Aorta (tissue), 5 donors: ENCODE measurements at regions not wholly inside any gene's neighbourhood (a gene's known extent, or its start where the extent isn't known, plus 50 kb on each side); places are given as distances from the start of the nearest gene placed in this dataset.
A peak's percentile ranks its signal among the peaks of the same experiment; 100 is the strongest.

Source experiments
- ATAC-seq: fragments of 200-7000 bp; cut with Tn5 transposase; one replicate; pipeline ENCODE4 v1.9.1; 2022; ENCODE audit warnings: moderate library complexity; ENCODE audit not compliant: low FRiP score
- DNase-seq, 2 donors: peaks; one replicate each; pipeline ENCODE4 v3.0.0-alpha.2; 2020
- H3K27ac ChIP-seq, 2 donors: one replicate each; pipeline ENCODE4 v1.5.1; 2013; ENCODE audit warnings: low read length in 2 of 2, mild to moderate bottlenecking in 2 of 2, moderate library complexity in 2 of 2, control low read depth in 1 of 2, inconsistent platforms in 1 of 2, low read depth in 1 of 2
- H3K27me3 ChIP-seq, 2 donors: one replicate each; pipeline ENCODE4 v1.6.1; 2013; ENCODE audit warnings: control low read depth in 1 of 2, low read length in 1 of 2, mild to moderate bottlenecking in 1 of 2, moderate library complexity in 1 of 2; ENCODE audit not compliant: insufficient read depth in 2 of 2, control insufficient read depth in 1 of 2
- H3K36me3 ChIP-seq, 2 donors: one replicate each; pipeline ENCODE4 v1.6.1; 2013; ENCODE audit warnings: control low read depth in 1 of 2, low read length in 1 of 2, mild to moderate bottlenecking in 1 of 2; ENCODE audit not compliant: insufficient read depth in 2 of 2, control insufficient read depth in 1 of 2
- H3K4me1 ChIP-seq, 2 donors: one replicate each; pipeline ENCODE4 v1.6.1; 2013; ENCODE audit warnings: low read length in 2 of 2, control low read depth in 1 of 2, mild to moderate bottlenecking in 1 of 2, moderate library complexity in 1 of 2; ENCODE audit not compliant: insufficient read depth in 2 of 2, control insufficient read depth in 1 of 2
- H3K4me3 ChIP-seq, 2 donors: one replicate each; pipeline ENCODE4 v1.5.1; 2013; ENCODE audit warnings: low read length in 2 of 2, control low read depth in 1 of 2, mild to moderate bottlenecking in 1 of 2
- H3K9me3 ChIP-seq: one replicate; pipeline ENCODE4 v1.6.1; 2013; ENCODE audit warnings: mild to moderate bottlenecking, low read length; ENCODE audit not compliant: control insufficient read depth
- WGBS, 2 donors: extraction: QIAGEN DNeasy Blood & Tissue Kit; methylation state at CpG; one replicate each; pipeline ENCODE4 v1.1.7; 2013; 5-methylcytosine and 5-hydroxymethylcytosine counted together
- intact Hi-C, 2 donors: fragments of 100-400 bp; cut with DNase I; formaldehyde crosslinking; loops; one replicate each; pipeline versions ENCODE4 v1.14.2 to v1.15.0; 2022
- donor health status: healthy with polysubstance abuse.
- donor health status: Bipolar disorder and iron deficiency.
- donor health status: DM: no; HTN: no; CAD: no.
- donor health status: DM: no; HTN: no; CAD: no.
- donor health status: DM: yes; HTN: yes; CAD: no.

DNA sequence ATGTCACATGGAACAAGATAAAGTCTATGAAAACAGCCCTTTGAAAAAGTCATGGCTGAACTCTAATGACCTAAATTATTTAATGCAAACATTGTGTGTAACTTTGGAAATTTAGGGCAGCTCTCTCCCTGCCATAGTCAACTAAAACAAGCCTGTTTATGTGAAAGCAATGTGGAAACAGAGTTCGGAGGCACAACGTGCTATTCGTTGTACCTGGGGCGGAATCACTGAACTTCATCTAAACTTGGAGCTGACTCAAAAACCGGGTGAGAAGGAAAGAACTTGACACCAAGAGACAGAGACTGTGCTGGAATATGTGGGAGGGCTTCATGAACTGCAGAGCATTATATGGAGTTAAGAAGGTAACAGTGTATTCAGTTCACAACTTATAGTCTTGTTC, 764.9 kb upstream of the GOLIM4 start:
- ATAC-seq (no peak), DNase-seq (no peak)
- Histone ChIP-seq H3K9me3 (peaks cover 2% of the 10 kb centered on the region), H3K27me3 (no peaks in the 10 kb centered on the region), H3K27ac (no peak overlapping the region), H3K36me3 (no peaks in the 10 kb centered on the region), H3K4me3 (no peak overlapping the region), H3K4me1 (no peaks in the 10 kb centered on the region)
- intact Hi-C loops, result loop anchor here (5.0 to 10.0 kb wide), 3 partner anchors 814 to 884 kb away; no protein-coding TSS in a partner anchor
- WGBS, 2 donors, result 82 to 84% methylated on average over 5 of the region's 5 CpGs

DNA sequence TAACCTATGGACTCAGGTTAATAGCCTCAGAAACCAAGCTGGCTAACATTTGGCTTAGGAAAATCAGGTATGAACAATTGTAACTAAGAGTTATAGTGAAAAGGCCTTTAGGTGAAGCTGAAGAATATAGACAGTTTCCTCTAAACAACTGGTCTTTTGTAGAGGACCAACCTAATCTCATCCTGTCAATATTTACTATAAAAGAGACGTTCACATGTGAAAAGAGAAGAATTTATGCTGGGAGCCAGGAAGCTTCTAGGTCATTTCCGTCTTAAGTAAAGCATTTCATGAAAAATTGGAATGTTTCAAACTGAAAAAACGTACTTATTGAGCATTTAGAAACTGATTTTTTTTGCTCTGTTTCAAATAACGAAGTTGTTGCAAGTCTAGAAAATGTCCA, 764.3 kb upstream of the GOLIM4 start:
- Histone ChIP-seq H3K4me1 (no peaks in the 10 kb centered on the region), H3K36me3 (no peaks in the 10 kb centered on the region), H3K27me3 (no peaks in the 10 kb centered on the region), H3K4me3 (no peak overlapping the region), H3K9me3 (peaks cover 2% of the 10 kb centered on the region), H3K27ac (no peak overlapping the region)
- intact Hi-C loops, result loop anchor here (5.0 to 10.0 kb wide), 3 partner anchors 815 to 885 kb away; no protein-coding TSS in a partner anchor
- DNase-seq (no peak), ATAC-seq (no peak)
- WGBS, 2 donors, result 77 to 82% methylated on average over 4 of the region's 4 CpGs

GRCh38 chr3:168859574-168859973, 763.9 kb upstream of the GOLIM4 start:
- 87 to 89% methylated on average over 2 of the region's 2 CpGs for WGBS, 2 donors
- no peak overlapping the region for H3K27ac ChIP-seq
- H3K36me3 ChIP-seq, result no peaks in the 10 kb centered on the region
- H3K4me1 ChIP-seq, result no peaks in the 10 kb centered on the region
- DNase-seq (no peak), ATAC-seq (no peak)
- no peak overlapping the region for H3K4me3 ChIP-seq
- H3K9me3 ChIP-seq, result peaks cover 2% of the 10 kb centered on the region
- intact Hi-C loops, result no loop called here
- no peaks in the 10 kb centered on the region for H3K27me3 ChIP-seq

- Histone ChIP-seq H3K27me3 (no peaks in the 10 kb centered on the region), H3K36me3 (no peaks in the 10 kb centered on the region), H3K9me3 (peaks cover 2% of the 10 kb centered on the region), H3K4me3 (no peak overlapping the region), H3K4me1 (no peaks in the 10 kb centered on the region), H3K27ac (no peak overlapping the region)
- DNase-seq (no peak), ATAC-seq (no peak)
- intact Hi-C loops, result no loop called here
- WGBS, 2 donors, result 84 to 86% methylated on average over 4 of the region's 4 CpGs
These were observed 763.4 kb upstream of the GOLIM4 start for GRCh38 chr3:168859143-168859542.

DNA sequence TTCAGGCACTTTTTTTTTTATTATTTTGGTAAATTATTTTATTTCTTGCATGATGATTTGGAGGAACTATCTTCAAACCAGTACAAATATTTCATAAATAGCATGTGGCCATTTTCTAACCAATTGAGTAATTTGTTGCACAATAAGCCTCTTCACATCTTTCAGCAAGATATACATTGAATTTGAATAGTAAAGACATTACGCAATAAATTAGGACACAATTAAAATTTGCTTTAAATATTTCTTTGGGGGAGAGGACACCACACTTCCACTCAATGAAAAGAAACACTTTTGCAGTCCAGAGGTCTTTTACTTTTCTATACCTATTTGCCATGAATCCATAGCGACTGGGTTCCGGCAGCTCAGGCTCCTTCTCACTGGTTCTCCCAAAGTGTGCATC, 762.6 kb upstream of the GOLIM4 start:
- intact Hi-C loops, result no loop called here
- H3K27me3 ChIP-seq, result no peaks in the 10 kb centered on the region
- DNase-seq, result no peak
- H3K4me1 ChIP-seq, result no peaks in the 10 kb centered on the region
- no peak overlapping the region for H3K4me3 ChIP-seq
- H3K27ac ChIP-seq, result no peak overlapping the region
- no peaks in the 10 kb centered on the region for H3K36me3 ChIP-seq
- WGBS, 2 donors, result 99% methylated on average over 3 of the region's 3 CpGs
- peaks cover 2% of the 10 kb centered on the region for H3K9me3 ChIP-seq
- no peak for ATAC-seq

DNA sequence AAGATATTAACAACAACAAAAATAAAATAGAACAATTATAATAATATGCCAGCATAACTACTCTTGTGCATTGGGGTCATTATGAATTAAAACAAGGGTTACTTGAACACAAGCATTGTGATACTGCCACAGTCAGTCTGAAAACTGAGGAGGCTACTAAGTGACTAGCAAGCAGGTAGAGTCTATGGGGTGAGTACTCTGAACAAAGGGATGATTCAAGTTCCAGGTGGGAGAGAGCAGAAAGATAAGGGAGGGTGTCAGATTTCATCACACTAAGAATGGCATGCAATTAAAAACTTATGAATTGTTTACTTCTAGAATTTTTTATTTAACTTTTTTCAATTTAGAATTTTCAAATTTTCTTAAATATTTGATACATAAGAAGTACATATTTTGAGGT, 754.4 kb upstream of the GOLIM4 start:
- H3K9me3 ChIP-seq, result no peaks in the 10 kb centered on the region
- DNase-seq (no peak), ATAC-seq (no peak)
- intact Hi-C loops, result no loop called here
- no peak overlapping the region for H3K4me3 ChIP-seq
- no peaks in the 10 kb centered on the region for H3K27me3 ChIP-seq
- H3K4me1 ChIP-seq, result no peaks in the 10 kb centered on the region
- no peaks in the 10 kb centered on the region for H3K36me3 ChIP-seq
- no peak overlapping the region for H3K27ac ChIP-seq

GRCh38 chr3:168847291-168847883, 751.7 kb upstream of the GOLIM4 start:
- no peaks in the 10 kb centered on the region for H3K27me3 ChIP-seq
- WGBS, 2 donors, result 8 to 9% methylated on average over 7 of the region's 7 CpGs
- no peaks in the 10 kb centered on the region for H3K9me3 ChIP-seq
- no peak for DNase-seq
- H3K4me1 ChIP-seq, result no peaks in the 10 kb centered on the region
- H3K4me3 ChIP-seq, result peak overlapping the region in 1 of 2 donors; percentile 14
- intact Hi-C loops, result loop anchor here (2.0 to 5.0 kb wide), 3 partner anchors 335 to 637 kb away; no protein-coding TSS in a partner anchor
- no peaks in the 10 kb centered on the region for H3K36me3 ChIP-seq
- H3K27ac ChIP-seq, result no peak overlapping the region
- ATAC-seq, result peak; percentile 64

DNA sequence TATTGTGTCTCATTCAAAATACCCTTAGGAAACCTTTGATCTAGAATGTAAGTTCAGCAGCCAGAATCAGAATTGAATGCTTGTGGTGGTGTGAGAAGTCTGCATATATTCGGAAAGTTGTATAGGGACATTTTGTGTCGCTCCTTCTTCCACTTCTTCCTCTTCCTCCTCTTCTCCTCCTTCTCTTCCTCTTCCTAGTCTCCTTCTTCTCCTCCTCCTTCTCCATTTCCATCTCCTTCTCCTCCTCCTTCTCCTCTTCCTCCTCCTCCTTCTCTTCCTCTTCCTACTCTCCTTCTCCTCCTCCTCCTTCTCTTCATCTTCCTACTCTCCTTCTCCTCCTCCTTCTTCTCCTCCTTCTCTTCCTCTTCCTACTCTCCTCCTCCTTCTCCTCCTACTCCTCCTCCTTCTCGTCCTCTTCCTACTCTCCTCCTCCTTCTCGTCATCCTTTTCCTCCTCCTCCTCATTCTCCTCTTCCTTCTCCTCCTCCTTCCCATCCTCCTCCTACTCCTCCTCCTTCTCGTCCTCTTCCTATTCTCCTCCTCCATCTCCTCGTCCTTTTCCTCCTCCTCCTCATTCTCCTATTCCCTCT, 749.3 kb upstream of the GOLIM4 start:
- ATAC-seq, result no peak

GRCh38 chr3:168844472-168844871, 748.7 kb upstream of the GOLIM4 start:
- Histone ChIP-seq H3K27ac (no peak overlapping the region), H3K36me3 (no peaks in the 10 kb centered on the region), H3K4me3 (no peak overlapping the region), H3K9me3 (no peaks in the 10 kb centered on the region), H3K27me3 (no peaks in the 10 kb centered on the region), H3K4me1 (no peaks in the 10 kb centered on the region)
- WGBS, 2 donors, result 60% methylated on average over 4 of the region's 4 CpGs
- intact Hi-C loops, result no loop called here
- ATAC-seq (no peak), DNase-seq (no peak)

More for the DNA sequence above, 749.3 kb upstream of the GOLIM4 start:
- H3K36me3 ChIP-seq, result no peaks in the 10 kb centered on the region
- no peaks in the 10 kb centered on the region for H3K9me3 ChIP-seq
- no peaks in the 10 kb centered on the region for H3K4me1 ChIP-seq
- no peaks in the 10 kb centered on the region for H3K27me3 ChIP-seq
- DNase-seq, result no peak
- intact Hi-C loops, result loop anchor here (5.0 kb wide), 2 partner anchors 333 to 633 kb away; no protein-coding TSS in a partner anchor
- H3K4me3 ChIP-seq, result no peak overlapping the region
- WGBS, 2 donors, result 77 to 80% methylated on average over 6 of the region's 6 CpGs
- no peak overlapping the region for H3K27ac ChIP-seq
